CD4-positive, alpha-beta T cell treated with Interleukin-1 beta for 1 hour (primary cell): ENCODE measurements at regions not wholly inside any gene's neighbourhood (a gene's known extent, or its start where the extent isn't known, plus 50 kb on each side); places are given as distances from the start of the nearest gene placed in this dataset.
A peak's percentile ranks its signal among the peaks of the same experiment; 100 is the strongest.
"Not testable (repeated sequence)": the region's sequence is repeated elsewhere in the genome, so short reads cannot be mapped to it uniquely, and the experiment has no call there.

Source experiments
- DNase-seq, 2 donors: peaks; one replicate each; pipeline ENCODE4 v3.0.0-alpha.2; 2020 to 2022

GRCh38 chr10:118463740-118464139 lies 121.6 kb upstream of the FAM204A start:
- DNase-seq = no peak

- DNase-seq = no peak
These were observed 120.3 kb upstream of the FAM204A start for GRCh38 chr10:118462401-118462800.

- peak; percentile 34 to 37 for DNase-seq
These were observed 117.6 kb upstream of the FAM204A start for GRCh38 chr10:118459642-118460193.

GRCh38 chr10:118458957-118459641 lies 117.0 kb upstream of the FAM204A start:
- DNase-seq = no peak

GRCh38 chr10:118457824-118458428 lies 115.8 kb upstream of the FAM204A start:
- no peak for DNase-seq

GRCh38 chr10:118455181-118455695 lies 113.1 kb upstream of the FAM204A start:
- no peak for DNase-seq

GRCh38 chr10:118454211-118454610 lies 112.1 kb upstream of the FAM204A start:
- DNase-seq = no peak

GRCh38 chr10:118452098-118452497 lies 110.0 kb upstream of the FAM204A start:
- no peak for DNase-seq

- no peak for DNase-seq
These were observed 107.4 kb upstream of the FAM204A start for GRCh38 chr10:118449521-118449920.

- no peak for DNase-seq
These were observed 106.6 kb upstream of the FAM204A start for GRCh38 chr10:118448744-118449143.

GRCh38 chr10:118447478-118448270 lies 105.5 kb upstream of the FAM204A start:
- no peak for DNase-seq

GRCh38 chr10:118445535-118445934 lies 103.4 kb upstream of the FAM204A start:
- no peak for DNase-seq

- DNase-seq = no peak
These were observed 101.9 kb upstream of the FAM204A start for GRCh38 chr10:118444069-118444468.

- DNase-seq = no peak
These were observed 99.9 kb upstream of the FAM204A start for GRCh38 chr10:118442032-118442431.

GRCh38 chr10:118439824-118440223 lies 97.7 kb upstream of the FAM204A start:
- no peak for DNase-seq

- no peak for DNase-seq
These were observed 94.6 kb upstream of the FAM204A start for GRCh38 chr10:118436742-118437141.

- DNase-seq = no peak
These were observed 88.1 kb upstream of the FAM204A start for GRCh38 chr10:118430190-118430589.

- peak; percentile 45 to 56 for DNase-seq
These were observed 81.8 kb upstream of the FAM204A start for GRCh38 chr10:118423800-118424442.

GRCh38 chr10:118422241-118422640 lies 80.1 kb upstream of the FAM204A start:
- DNase-seq = no peak

- not testable (repeated sequence) for DNase-seq
These were observed 77.9 kb upstream of the FAM204A start for GRCh38 chr10:118420049-118420448.

- no peak for DNase-seq
These were observed 70.8 kb upstream of the FAM204A start for GRCh38 chr10:118412932-118413331.

- no peak for DNase-seq
These were observed 70.1 kb upstream of the FAM204A start for GRCh38 chr10:118412132-118412760.
